ENCODE measurements at regions not wholly inside any gene's neighbourhood (a gene's known extent, or its start where the extent isn't known, plus 50 kb on each side); places are given as distances from the start of the nearest gene placed in this dataset.
"Not testable (repeated sequence)": the region's sequence is repeated elsewhere in the genome, so short reads cannot be mapped to it uniquely, and the experiment has no call there.

GRCh38 chr3:162699291-162699690 lies 1202.7 kb downstream of the OTOL1 start:
- no peak for DNase-seq

- DNase-seq, result no peak
Measured at GRCh38 chr3:162701211-162701610, 1204.6 kb downstream of the OTOL1 start.

GRCh38 chr3:162702768-162703385 lies 1206.3 kb downstream of the OTOL1 start:
- no peak for DNase-seq

- DNase-seq, result no peak
Measured at GRCh38 chr3:162704238-162704637, 1207.6 kb downstream of the OTOL1 start.

- no peak for DNase-seq
Measured at GRCh38 chr3:162704799-162705385, 1208.3 kb downstream of the OTOL1 start.

GRCh38 chr3:162708394-162708793 lies 1211.8 kb downstream of the OTOL1 start:
- not testable (repeated sequence) for DNase-seq

- not testable (repeated sequence) for DNase-seq
Measured at GRCh38 chr3:162708942-162709706, 1212.5 kb downstream of the OTOL1 start.

- DNase-seq, result no peak
Measured at GRCh38 chr3:162710332-162711112, 1213.9 kb downstream of the OTOL1 start.

- DNase-seq, result not testable (repeated sequence)
Measured at GRCh38 chr3:162717074-162717473, 1220.5 kb downstream of the OTOL1 start.

GRCh38 chr3:162718697-162719096 lies 1222.1 kb downstream of the OTOL1 start:
- no peak for DNase-seq

GRCh38 chr3:162719684-162720341 lies 1223.2 kb downstream of the OTOL1 start:
- no peak for DNase-seq

- DNase-seq, result no peak
Measured at GRCh38 chr3:162721736-162722135, 1225.1 kb downstream of the OTOL1 start.

GRCh38 chr3:162722337-162722736 lies 1225.7 kb downstream of the OTOL1 start:
- DNase-seq, result no peak

- not testable (repeated sequence) for DNase-seq
Measured at GRCh38 chr3:162722796-162723195, 1226.2 kb downstream of the OTOL1 start.

- no peak for DNase-seq
Measured at GRCh38 chr3:162729686-162730085, 1233.1 kb downstream of the OTOL1 start.

- DNase-seq, result not testable (repeated sequence)
Measured at GRCh38 chr3:162731961-162732360, 1235.4 kb downstream of the OTOL1 start.

GRCh38 chr3:162738784-162739183 lies 1242.2 kb downstream of the OTOL1 start:
- DNase-seq, result no peak

- DNase-seq, result no peak
Measured at GRCh38 chr3:162740941-162741596, 1244.5 kb downstream of the OTOL1 start.

- no peak for DNase-seq
Measured at GRCh38 chr3:162742159-162742717, 1245.6 kb downstream of the OTOL1 start.

GRCh38 chr3:162743091-162743490 lies 1246.5 kb downstream of the OTOL1 start:
- DNase-seq, result no peak

- no peak for DNase-seq
Measured at GRCh38 chr3:162760789-162761188, 1264.2 kb downstream of the OTOL1 start.
